ENCODE measurements at regions not wholly inside any gene's neighbourhood (a gene's known extent, or its start where the extent isn't known, plus 50 kb on each side); places are given as distances from the start of the nearest gene placed in this dataset.

DNA sequence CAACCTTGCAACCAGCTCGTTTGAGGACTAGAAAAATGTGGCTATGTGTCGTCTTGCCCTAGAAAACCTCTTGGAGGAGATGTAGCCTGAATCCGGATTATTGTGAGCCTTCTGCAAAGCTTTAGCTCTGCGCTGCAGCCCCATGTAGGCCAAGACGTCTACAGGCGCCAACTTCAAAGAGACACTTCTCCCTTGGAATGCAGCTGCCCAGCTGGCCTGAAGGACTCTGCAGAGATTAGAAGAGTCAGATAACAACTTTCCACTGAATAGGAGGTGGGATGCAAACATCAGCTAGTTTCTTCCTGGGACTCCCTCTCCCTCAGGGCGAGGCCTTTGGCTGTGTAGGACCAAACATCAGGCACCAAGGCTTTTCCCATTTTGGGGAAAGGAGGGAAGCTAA lies 356.5 kb upstream of the IL12A start:
- no peaks in the 10 kb centered on the region for H3K9me3 Mint-ChIP-seq
- H3K36me3 Mint-ChIP-seq (ENCODE audit: low read depth) = no peaks in the 10 kb centered on the region
- H3K4me1 Mint-ChIP-seq (ENCODE audit: low read depth) = no peaks in the 10 kb centered on the region
- H3K27me3 Mint-ChIP-seq = peaks cover 4% of the 10 kb centered on the region
- no peak overlapping the region for H3K27ac Mint-ChIP-seq
- H3K4me3 Mint-ChIP-seq = no peak overlapping the region

- Mint-ChIP-seq H3K27ac (no peak overlapping the region), H3K9me3 (no peaks in the 10 kb centered on the region), H3K27me3 (peaks cover 4% of the 10 kb centered on the region), H3K4me3 (no peak overlapping the region), H3K4me1 (ENCODE audit: low read depth) (no peaks in the 10 kb centered on the region), H3K36me3 (ENCODE audit: low read depth) (no peaks in the 10 kb centered on the region)
Measured at GRCh38 chr3:159632851-159633250, 355.8 kb upstream of the IL12A start.

DNA sequence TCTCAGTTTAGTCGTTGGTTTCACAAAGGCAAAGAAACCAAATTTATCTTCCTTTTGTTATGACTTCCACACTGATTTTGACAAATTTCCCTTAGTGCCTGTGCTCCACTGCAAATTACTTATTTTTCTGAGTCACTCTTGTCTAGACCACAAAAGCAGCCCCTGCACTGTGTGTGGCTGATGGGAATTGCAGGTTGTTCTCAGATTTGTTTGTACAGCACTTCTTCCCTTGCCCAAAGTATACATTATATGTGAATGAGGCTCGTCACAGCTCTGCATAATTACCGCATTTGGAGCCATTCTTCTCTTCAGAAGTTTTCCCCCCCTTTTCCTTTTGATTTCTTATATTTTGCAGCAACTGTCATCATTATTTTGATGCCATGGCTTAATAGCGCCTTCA lies 354.2 kb upstream of the IL12A start:
- no peaks in the 10 kb centered on the region for H3K36me3 Mint-ChIP-seq (ENCODE audit: low read depth)
- H3K9me3 Mint-ChIP-seq = no peaks in the 10 kb centered on the region
- H3K4me3 Mint-ChIP-seq = no peak overlapping the region
- peaks cover 4% of the 10 kb centered on the region for H3K27me3 Mint-ChIP-seq
- no peaks in the 10 kb centered on the region for H3K4me1 Mint-ChIP-seq (ENCODE audit: low read depth)
- no peak overlapping the region for H3K27ac Mint-ChIP-seq

GRCh38 chr3:159635047-159635641 lies 353.5 kb upstream of the IL12A start:
- no peak overlapping the region for H3K4me3 Mint-ChIP-seq
- H3K9me3 Mint-ChIP-seq = no peaks in the 10 kb centered on the region
- no peaks in the 10 kb centered on the region for H3K4me1 Mint-ChIP-seq (ENCODE audit: low read depth)

DNA sequence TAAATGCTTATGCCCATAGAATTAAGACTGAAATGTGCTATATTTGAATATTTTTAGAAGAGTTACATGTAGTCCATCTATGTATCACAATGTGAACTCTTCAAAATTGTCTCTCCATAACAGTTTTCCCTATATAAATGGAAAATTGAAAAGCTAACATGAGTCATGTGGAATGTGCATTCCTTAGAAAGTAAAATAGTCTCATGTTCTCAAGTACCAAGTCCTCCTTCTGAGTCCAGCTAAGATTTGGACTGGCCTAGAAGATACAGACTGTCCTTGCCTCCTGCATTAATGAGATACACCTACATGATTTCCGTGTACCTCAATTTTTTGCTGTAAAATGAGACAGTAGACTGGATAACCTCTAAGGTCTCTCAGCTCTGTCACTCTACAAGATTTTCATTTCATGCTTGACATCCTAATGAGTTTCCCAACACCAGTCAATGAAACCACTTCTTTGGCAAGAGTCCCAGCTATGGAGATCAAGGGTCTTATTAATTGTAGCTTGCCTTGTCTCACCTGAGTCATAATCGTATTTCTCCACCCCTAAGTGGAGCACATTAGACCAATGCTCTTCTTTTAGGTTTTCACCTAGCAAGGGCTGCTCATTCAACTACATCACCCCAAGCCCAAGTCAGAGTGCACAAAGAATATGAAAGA lies 350.6 kb upstream of the IL12A start:
- H3K36me3 Mint-ChIP-seq (ENCODE audit: low read depth) = no peaks in the 10 kb centered on the region
- H3K4me1 Mint-ChIP-seq (ENCODE audit: low read depth) = no peaks in the 10 kb centered on the region
- H3K27me3 Mint-ChIP-seq = no peaks in the 10 kb centered on the region
- no peaks in the 10 kb centered on the region for H3K9me3 Mint-ChIP-seq
- H3K27ac Mint-ChIP-seq = no peak overlapping the region
- no peak overlapping the region for H3K4me3 Mint-ChIP-seq

More at GRCh38 chr3:159635047-159635641, 353.5 kb upstream of the IL12A start:
- Mint-ChIP-seq H3K27me3 (no peaks in the 10 kb centered on the region), H3K36me3 (ENCODE audit: low read depth) (no peaks in the 10 kb centered on the region), H3K27ac (no peak overlapping the region)

DNA sequence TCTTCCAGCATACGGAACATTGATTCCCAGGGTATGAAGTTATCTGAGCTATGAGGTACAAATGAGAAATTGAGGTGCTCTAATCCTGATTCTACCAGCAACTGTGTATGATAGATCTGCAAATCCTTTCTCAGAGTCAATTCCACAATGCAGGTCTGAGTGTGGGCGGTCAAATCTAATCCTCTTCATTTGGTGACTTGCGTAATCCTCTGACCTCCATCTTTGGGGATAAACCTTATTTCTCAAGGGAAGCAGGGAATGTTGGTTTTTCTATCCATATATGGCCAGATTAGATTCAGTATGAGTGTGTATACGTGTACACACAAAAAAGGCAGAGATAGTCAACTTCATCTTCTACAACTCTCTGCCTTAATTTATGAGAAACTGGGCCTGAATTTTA lies 348.4 kb upstream of the IL12A start:
- Mint-ChIP-seq H3K27me3 (no peaks in the 10 kb centered on the region), H3K9me3 (no peaks in the 10 kb centered on the region), H3K4me1 (ENCODE audit: low read depth) (no peaks in the 10 kb centered on the region), H3K27ac (no peak overlapping the region), H3K4me3 (no peak overlapping the region), H3K36me3 (ENCODE audit: low read depth) (no peaks in the 10 kb centered on the region)

DNA sequence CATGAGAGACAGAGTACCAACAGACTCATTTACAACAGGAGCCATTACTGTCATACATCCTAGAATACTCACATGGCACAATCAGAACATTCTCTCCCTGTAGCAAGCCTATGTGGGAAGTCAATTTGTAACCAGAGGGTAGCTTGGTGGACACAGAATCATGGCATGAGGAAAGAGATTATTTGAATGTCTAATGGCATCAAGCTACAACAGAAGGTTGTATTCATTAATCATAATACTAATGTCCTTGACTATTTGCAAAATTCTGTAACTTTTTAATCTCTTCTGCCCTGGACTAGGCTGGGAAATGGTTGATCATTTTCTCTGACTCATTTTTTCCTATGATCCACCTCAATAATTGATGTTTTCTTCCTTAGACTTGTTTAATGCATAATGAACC lies 345.2 kb upstream of the IL12A start:
- H3K4me1 Mint-ChIP-seq (ENCODE audit: low read depth) = no peaks in the 10 kb centered on the region
- H3K9me3 Mint-ChIP-seq = no peaks in the 10 kb centered on the region

GRCh38 chr3:159645874-159646273 lies 342.8 kb upstream of the IL12A start:
- H3K4me1 Mint-ChIP-seq (ENCODE audit: low read depth) = no peaks in the 10 kb centered on the region
- H3K36me3 Mint-ChIP-seq (ENCODE audit: low read depth) = no peaks in the 10 kb centered on the region
- no peak overlapping the region for H3K4me3 Mint-ChIP-seq
- H3K27ac Mint-ChIP-seq = no peak overlapping the region
- no peaks in the 10 kb centered on the region for H3K9me3 Mint-ChIP-seq
- H3K27me3 Mint-ChIP-seq = no peaks in the 10 kb centered on the region

More for the DNA sequence above, 345.2 kb upstream of the IL12A start:
- Mint-ChIP-seq H3K36me3 (ENCODE audit: low read depth) (no peaks in the 10 kb centered on the region), H3K27me3 (no peaks in the 10 kb centered on the region), H3K27ac (no peak overlapping the region), H3K4me3 (no peak overlapping the region)

- H3K4me3 Mint-ChIP-seq = no peak overlapping the region
- no peaks in the 10 kb centered on the region for H3K27me3 Mint-ChIP-seq
- H3K36me3 Mint-ChIP-seq (ENCODE audit: low read depth) = no peaks in the 10 kb centered on the region
- H3K9me3 Mint-ChIP-seq = peaks cover 8% of the 10 kb centered on the region
- H3K27ac Mint-ChIP-seq = no peak overlapping the region
- no peaks in the 10 kb centered on the region for H3K4me1 Mint-ChIP-seq (ENCODE audit: low read depth)
Measured at GRCh38 chr3:159649951-159650350, 338.7 kb upstream of the IL12A start.

DNA sequence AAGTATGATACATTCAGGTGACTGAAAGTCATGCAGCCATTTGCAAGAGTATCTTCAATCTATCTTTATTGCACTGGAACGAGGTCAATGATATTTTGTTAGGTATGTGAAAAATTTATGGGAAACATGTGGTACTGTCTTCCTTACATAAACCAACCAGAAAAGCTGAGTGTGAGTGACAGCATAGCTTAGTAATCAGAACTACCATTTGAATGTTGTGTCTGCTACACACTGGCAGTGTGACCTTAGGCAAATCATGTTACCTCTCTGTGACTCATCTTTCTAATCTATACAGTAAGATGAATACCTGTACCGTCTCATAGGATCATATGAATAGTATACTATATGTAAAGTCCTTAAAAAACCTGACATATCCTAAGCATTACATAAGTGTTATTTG lies 337.9 kb upstream of the IL12A start:
- Mint-ChIP-seq H3K4me3 (no peak overlapping the region), H3K4me1 (ENCODE audit: low read depth) (no peaks in the 10 kb centered on the region), H3K36me3 (ENCODE audit: low read depth) (no peaks in the 10 kb centered on the region), H3K9me3 (peaks cover 8% of the 10 kb centered on the region), H3K27me3 (no peaks in the 10 kb centered on the region), H3K27ac (no peak overlapping the region)

DNA sequence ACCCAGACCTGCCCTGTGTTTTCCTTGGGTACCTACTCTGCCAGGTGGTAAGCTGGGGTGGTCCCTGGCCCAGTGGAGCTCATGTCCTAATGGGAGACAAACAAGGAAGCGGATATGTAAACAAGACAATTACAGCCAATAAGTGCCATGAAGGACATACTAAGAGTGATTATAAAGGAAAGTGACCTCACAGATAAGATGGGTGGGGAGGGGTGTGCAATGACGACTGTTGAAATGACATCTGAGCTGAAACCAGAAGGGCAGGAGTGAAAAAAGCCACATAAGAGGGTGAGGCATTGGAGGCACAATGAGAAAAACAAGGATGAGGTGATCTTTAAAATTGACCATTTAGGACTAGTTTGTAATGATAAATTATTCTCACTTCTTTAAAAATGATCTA lies 336.2 kb upstream of the IL12A start:
- H3K4me3 Mint-ChIP-seq = no peak overlapping the region
- H3K27ac Mint-ChIP-seq = no peak overlapping the region
- H3K9me3 Mint-ChIP-seq = peaks cover 8% of the 10 kb centered on the region
- H3K4me1 Mint-ChIP-seq (ENCODE audit: low read depth) = no peaks in the 10 kb centered on the region
- no peaks in the 10 kb centered on the region for H3K36me3 Mint-ChIP-seq (ENCODE audit: low read depth)
- H3K27me3 Mint-ChIP-seq = no peaks in the 10 kb centered on the region

GRCh38 chr3:159654183-159655134 lies 334.2 kb upstream of the IL12A start:
- Mint-ChIP-seq H3K27ac (no peak overlapping the region), H3K27me3 (no peaks in the 10 kb centered on the region), H3K4me3 (no peak overlapping the region), H3K4me1 (ENCODE audit: low read depth) (no peaks in the 10 kb centered on the region), H3K9me3 (peaks cover 8% of the 10 kb centered on the region), H3K36me3 (ENCODE audit: low read depth) (no peaks in the 10 kb centered on the region)

DNA sequence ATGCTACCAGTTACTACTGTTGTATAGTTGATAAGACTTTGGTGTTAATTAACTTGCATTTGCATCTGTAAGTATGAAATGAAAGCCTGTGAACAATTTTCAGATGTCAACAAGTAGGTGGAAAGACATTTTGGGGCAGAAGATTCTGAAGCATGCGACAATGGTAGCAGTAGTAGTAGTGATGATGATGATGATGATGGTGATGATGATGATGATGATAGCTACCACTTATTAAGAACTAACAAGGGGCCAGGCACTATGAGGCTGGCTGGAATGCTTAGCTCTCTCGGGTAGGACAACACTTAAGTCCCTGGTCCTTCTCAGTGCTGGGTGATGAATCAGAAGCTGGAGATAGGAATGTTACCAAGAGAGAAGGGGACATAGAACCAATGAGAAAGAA lies 333.4 kb upstream of the IL12A start:
- no peaks in the 10 kb centered on the region for H3K4me1 Mint-ChIP-seq (ENCODE audit: low read depth)
- no peaks in the 10 kb centered on the region for H3K36me3 Mint-ChIP-seq (ENCODE audit: low read depth)
- no peak overlapping the region for H3K27ac Mint-ChIP-seq

DNA sequence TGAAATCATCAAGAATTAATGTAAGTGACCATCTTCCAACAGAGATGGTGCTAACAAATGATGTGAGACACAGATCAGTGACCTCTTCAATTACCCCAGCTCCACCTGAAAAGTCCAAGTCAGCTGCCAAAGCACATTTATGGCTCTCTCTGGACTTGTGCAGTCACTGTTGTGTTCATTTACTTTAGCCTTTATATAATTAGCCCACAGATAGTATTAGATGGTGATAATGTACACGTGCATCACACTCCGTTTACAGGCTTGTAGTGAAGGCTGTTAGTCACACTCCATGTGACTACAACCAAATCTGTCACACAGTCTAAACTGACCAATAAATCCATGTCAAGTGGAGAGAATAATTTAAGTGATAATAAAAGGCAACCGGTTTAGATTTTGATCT lies 331.5 kb upstream of the IL12A start:
- no peaks in the 10 kb centered on the region for H3K27me3 Mint-ChIP-seq
- no peaks in the 10 kb centered on the region for H3K4me1 Mint-ChIP-seq (ENCODE audit: low read depth)
- no peak overlapping the region for H3K27ac Mint-ChIP-seq
- peaks cover 16% of the 10 kb centered on the region for H3K9me3 Mint-ChIP-seq
- no peak overlapping the region for H3K4me3 Mint-ChIP-seq
- no peaks in the 10 kb centered on the region for H3K36me3 Mint-ChIP-seq (ENCODE audit: low read depth)

More for the DNA sequence above, 333.4 kb upstream of the IL12A start:
- Mint-ChIP-seq H3K27me3 (no peaks in the 10 kb centered on the region), H3K4me3 (no peak overlapping the region), H3K9me3 (peaks cover 8% of the 10 kb centered on the region)

- no peak overlapping the region for H3K27ac Mint-ChIP-seq
- no peak overlapping the region for H3K4me3 Mint-ChIP-seq
- no peaks in the 10 kb centered on the region for H3K27me3 Mint-ChIP-seq
- no peaks in the 10 kb centered on the region for H3K36me3 Mint-ChIP-seq (ENCODE audit: low read depth)
- peaks cover 15% of the 10 kb centered on the region for H3K9me3 Mint-ChIP-seq
- no peaks in the 10 kb centered on the region for H3K4me1 Mint-ChIP-seq (ENCODE audit: low read depth)
Measured at GRCh38 chr3:159657629-159658028, 331.0 kb upstream of the IL12A start.
